BJ (cell line): ENCODE measurements at regions not wholly inside any gene's neighbourhood (a gene's known extent, or its start where the extent isn't known, plus 50 kb on each side); places are given as distances from the start of the nearest gene placed in this dataset.

Experiments
- CTCF ChIA-PET: fragments of 350-600 bp; formaldehyde crosslinking; extraction: SDS; loops from one replicate; lab custom pipeline; 2021; ENCODE audit warnings: antibody characterized with exemption, inconsistent platforms; lab: Yijun Ruan, JAX
- POLR2A ChIA-PET: fragments of 300-600 bp; sonication (Branson Sonifier 250); formaldehyde crosslinking; extraction: SDS; loops from one replicate; lab custom pipeline; 2021; ENCODE audit warnings: antibody characterized with exemption; lab: Charles Lee
- DNase-seq: peaks from one replicate; pipeline ENCODE4 v3.0.0-alpha.2; 2011; ENCODE audit warnings: low read depth
- H3K27me3 ChIP-seq: 2 replicates; pipeline ENCODE4 v1.6.0; 2011; ENCODE audit warnings: low read length; ENCODE audit not compliant: control insufficient read depth, insufficient read depth
- H3K36me3 ChIP-seq: 2 replicates; pipeline ENCODE4 v1.5.1; 2011; ENCODE audit warnings: low read length; ENCODE audit not compliant: control insufficient read depth, insufficient read depth
- H3K4me3 ChIP-seq: 2 replicates; pipeline ENCODE4 v1.5.1; 2011; ENCODE audit warnings: low read depth, mild to moderate bottlenecking, control low read depth, low read length
- TF ChIP-seq, protein P1 (sequence below): IDR thresholded peaks from 2 replicates; pipeline ENCODE4 v1.5.1; 2011; ENCODE audit warnings: low read depth, mild to moderate bottlenecking, control low read depth, inconsistent platforms, low read length, moderate library complexity; ENCODE audit not compliant: insufficient read depth

GRCh38 chr3:72092778-72093177 is 307.8 kb upstream of the PROK2 start:
- ChIA-PET POLR2A (no interaction called here), CTCF (no interaction called here)
- Histone ChIP-seq H3K36me3 (no peaks in the 10 kb centered on the region), H3K4me3 (no peak overlapping the region), H3K27me3 (peaks cover 9% of the 10 kb centered on the region)
- DNase-seq, result no peak
- TF ChIP-seq, protein P1, sequence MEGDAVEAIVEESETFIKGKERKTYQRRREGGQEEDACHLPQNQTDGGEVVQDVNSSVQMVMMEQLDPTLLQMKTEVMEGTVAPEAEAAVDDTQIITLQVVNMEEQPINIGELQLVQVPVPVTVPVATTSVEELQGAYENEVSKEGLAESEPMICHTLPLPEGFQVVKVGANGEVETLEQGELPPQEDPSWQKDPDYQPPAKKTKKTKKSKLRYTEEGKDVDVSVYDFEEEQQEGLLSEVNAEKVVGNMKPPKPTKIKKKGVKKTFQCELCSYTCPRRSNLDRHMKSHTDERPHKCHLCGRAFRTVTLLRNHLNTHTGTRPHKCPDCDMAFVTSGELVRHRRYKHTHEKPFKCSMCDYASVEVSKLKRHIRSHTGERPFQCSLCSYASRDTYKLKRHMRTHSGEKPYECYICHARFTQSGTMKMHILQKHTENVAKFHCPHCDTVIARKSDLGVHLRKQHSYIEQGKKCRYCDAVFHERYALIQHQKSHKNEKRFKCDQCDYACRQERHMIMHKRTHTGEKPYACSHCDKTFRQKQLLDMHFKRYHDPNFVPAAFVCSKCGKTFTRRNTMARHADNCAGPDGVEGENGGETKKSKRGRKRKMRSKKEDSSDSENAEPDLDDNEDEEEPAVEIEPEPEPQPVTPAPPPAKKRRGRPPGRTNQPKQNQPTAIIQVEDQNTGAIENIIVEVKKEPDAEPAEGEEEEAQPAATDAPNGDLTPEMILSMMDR, result no peak

- DNase-seq, result no peak
- ChIA-PET POLR2A (no interaction called here), CTCF (no interaction called here)
- no peak overlapping the region for H3K4me3 ChIP-seq
- no peaks in the 10 kb centered on the region for H3K36me3 ChIP-seq
- peaks cover 6% of the 10 kb centered on the region; the same call in 1 of the 2 replicates for H3K27me3 ChIP-seq
- TF ChIP-seq, protein P1, result no peak
Measured at GRCh38 chr3:72088486-72089025, 303.6 kb upstream of the PROK2 start.

DNA sequence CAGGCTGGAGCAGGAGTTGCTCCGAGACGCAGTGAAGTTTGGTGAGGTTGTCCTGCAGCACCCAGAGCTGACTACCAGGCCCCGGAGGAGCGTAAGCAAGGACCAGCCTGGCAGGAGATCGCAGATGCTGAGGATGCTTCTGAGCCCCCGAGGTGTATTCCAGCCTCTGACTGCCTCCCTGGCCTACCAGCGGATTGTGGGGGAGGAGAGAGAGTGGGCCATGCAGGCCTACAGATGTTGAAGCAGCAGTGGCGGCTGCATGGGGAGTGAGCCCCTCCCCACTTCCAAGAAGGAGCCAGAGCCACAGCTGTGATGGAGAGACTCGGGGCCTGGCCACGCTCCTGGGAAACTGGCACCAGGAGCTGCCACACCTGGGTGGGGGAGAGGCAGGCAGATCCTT is 302.5 kb upstream of the PROK2 start:
- H3K4me3 ChIP-seq, result no peak overlapping the region
- no peaks in the 10 kb centered on the region for H3K36me3 ChIP-seq
- H3K27me3 ChIP-seq, result peaks cover 6% of the 10 kb centered on the region; the same call in 1 of the 2 replicates
- CTCF ChIA-PET, result no interaction called here
- DNase-seq, result no peak
- POLR2A ChIA-PET, result no interaction called here
- TF ChIP-seq, protein P1, result no peak

DNA sequence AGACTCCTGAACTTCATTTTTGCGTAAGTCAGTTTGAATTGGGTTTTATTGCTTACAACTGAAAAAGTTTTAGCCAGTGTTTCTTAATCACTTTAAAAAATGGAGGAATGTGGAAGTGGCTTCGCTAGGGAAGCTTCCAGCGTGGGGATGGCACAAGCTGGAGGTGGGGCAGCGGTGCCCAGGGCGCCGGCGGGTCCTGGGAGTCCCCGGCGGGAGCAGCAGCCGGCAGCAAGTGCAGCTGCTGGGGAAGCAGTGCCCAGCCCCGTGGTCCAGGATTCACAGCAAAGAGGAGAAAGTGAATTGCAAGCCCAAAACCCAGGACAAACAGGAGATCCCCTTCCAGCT is 301.8 kb upstream of the PROK2 start:
- Histone ChIP-seq H3K4me3 (no peak overlapping the region), H3K27me3 (peaks cover 6% of the 10 kb centered on the region; the same call in 1 of the 2 replicates), H3K36me3 (no peaks in the 10 kb centered on the region)
- POLR2A ChIA-PET, result no interaction called here
- DNase-seq, result no peak
- CTCF ChIA-PET, result interaction anchor here (1.2 kb wide), 1 partner anchor 34 kb away, joined by 3 read pairs; no protein-coding TSS in a partner anchor
- TF ChIP-seq, protein P1, result no peak

DNA sequence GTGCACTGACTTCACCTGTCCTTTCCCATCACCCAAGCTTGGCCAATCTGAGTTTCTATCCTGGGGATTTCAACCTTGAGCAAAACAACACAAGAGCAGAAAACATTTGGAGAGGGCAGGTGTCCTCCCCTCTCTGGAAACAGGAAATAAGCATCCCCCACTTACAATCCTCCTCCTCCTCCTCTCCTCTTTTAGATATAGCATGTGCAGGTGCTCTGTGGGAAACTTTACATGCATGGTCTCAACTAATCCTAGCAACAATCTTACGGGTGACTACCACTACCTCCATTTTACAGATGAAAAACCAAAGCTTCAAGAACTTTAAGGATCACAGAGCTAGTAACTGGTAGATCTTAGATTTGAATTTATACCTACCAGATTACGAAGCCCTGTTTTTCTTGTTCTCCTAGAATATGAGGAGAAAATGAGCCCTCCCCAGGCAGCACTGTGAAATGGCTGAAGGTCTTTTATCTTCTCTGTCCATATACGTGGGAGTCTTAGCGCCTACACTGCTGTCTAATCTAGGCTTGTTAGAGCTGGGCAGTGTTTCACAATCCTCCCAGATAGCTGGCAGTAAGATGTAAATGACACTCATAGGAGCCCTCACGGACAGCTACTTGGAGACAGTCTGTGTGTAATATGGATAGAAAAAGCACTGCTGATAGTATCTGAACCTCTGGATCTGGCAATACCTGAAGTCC is 301.2 kb upstream of the PROK2 start:
- TF ChIP-seq, protein P1, result no peak
- Histone ChIP-seq H3K27me3 (peaks cover 5% of the 10 kb centered on the region; the same call in 1 of the 2 replicates), H3K4me3 (no peak overlapping the region), H3K36me3 (no peaks in the 10 kb centered on the region)
- ChIA-PET POLR2A (no interaction called here), CTCF (interaction anchor here (1.2 kb wide), 1 partner anchor 35 kb away, joined by 3 read pairs; no protein-coding TSS in a partner anchor)
- no peak for DNase-seq
